ENCODE measurements at regions not wholly inside any gene's neighbourhood (a gene's known extent, or its start where the extent isn't known, plus 50 kb on each side); places are given as distances from the start of the nearest gene placed in this dataset.
"Not testable (repeated sequence)": the region's sequence is repeated elsewhere in the genome, so short reads cannot be mapped to it uniquely, and the experiment has no call there.

- no peak for DNase-seq (ENCODE audit: low read depth in 2 of 2)
These were observed 81.9 kb downstream of the TMEM18 start for GRCh38 chr2:595141-595815.

GRCh38 chr2:594297-594949, 82.8 kb downstream of the TMEM18 start:
- no peak for DNase-seq (ENCODE audit: low read depth in 2 of 2)

GRCh38 chr2:593356-594026, 83.7 kb downstream of the TMEM18 start:
- DNase-seq (ENCODE audit: low read depth in 2 of 2): no peak

- no peak for DNase-seq (ENCODE audit: low read depth in 2 of 2)
These were observed 84.5 kb downstream of the TMEM18 start for GRCh38 chr2:592737-593136.

- no peak for DNase-seq (ENCODE audit: low read depth in 2 of 2)
These were observed 86.7 kb downstream of the TMEM18 start for GRCh38 chr2:590214-591175.

- DNase-seq (ENCODE audit: low read depth in 2 of 2): no peak
These were observed 87.7 kb downstream of the TMEM18 start for GRCh38 chr2:589281-590130.

- DNase-seq (ENCODE audit: low read depth in 2 of 2): no peak
These were observed 89.0 kb downstream of the TMEM18 start for GRCh38 chr2:588074-588645.

- no peak for DNase-seq (ENCODE audit: low read depth in 2 of 2)
These were observed 89.9 kb downstream of the TMEM18 start for GRCh38 chr2:587087-587960.

- DNase-seq (ENCODE audit: low read depth in 2 of 2): no peak
These were observed 90.5 kb downstream of the TMEM18 start for GRCh38 chr2:586641-587076.

- no peak for DNase-seq (ENCODE audit: low read depth in 2 of 2)
These were observed 92.1 kb downstream of the TMEM18 start for GRCh38 chr2:584863-585823.

- no peak for DNase-seq (ENCODE audit: low read depth in 2 of 2)
These were observed 93.5 kb downstream of the TMEM18 start for GRCh38 chr2:583666-584065.

GRCh38 chr2:582792-583528, 94.2 kb downstream of the TMEM18 start:
- no peak for DNase-seq (ENCODE audit: low read depth in 2 of 2)

GRCh38 chr2:582289-582688, 94.9 kb downstream of the TMEM18 start:
- not testable (repeated sequence) for DNase-seq (ENCODE audit: low read depth in 2 of 2)

GRCh38 chr2:579961-580360, 97.2 kb downstream of the TMEM18 start:
- no peak for DNase-seq (ENCODE audit: low read depth in 2 of 2)

- DNase-seq (ENCODE audit: low read depth in 2 of 2): no peak
These were observed 97.8 kb downstream of the TMEM18 start for GRCh38 chr2:579351-579886.

- no peak for DNase-seq (ENCODE audit: low read depth in 2 of 2)
These were observed 100.9 kb downstream of the TMEM18 start for GRCh38 chr2:576292-576691.

- DNase-seq (ENCODE audit: low read depth in 2 of 2): no peak
These were observed 101.4 kb downstream of the TMEM18 start for GRCh38 chr2:575727-576236.

Measured in stimulated activated CD4-positive, alpha-beta T cell treated with anti-CD3 and anti-CD28 coated beads, Interleukin-1b, Interleukin-23, amount 100 ng/mL, for 1 hour (primary cell).